Caco-2 (cell line): ENCODE measurements at regions not wholly inside any gene's neighbourhood (a gene's known extent, or its start where the extent isn't known, plus 50 kb on each side); places are given as distances from the start of the nearest gene placed in this dataset.

Experiments
- BruUV-seq: library from RNA; stranded (reverse); fragments of 400-500 nt; replicated peaks from 2 replicates; lab custom pipeline; 2021; lab: Mats Ljungman, UMichigan
- CTCF ChIA-PET: fragments of 300-600 bp; sonication (Branson Sonifier 250); formaldehyde crosslinking; loops from one replicate; lab custom pipeline; 2022; ENCODE audit warnings: antibody characterized with exemption; lab: Charles Lee
- POLR2A ChIA-PET: fragments of 300-600 bp; sonication (Branson Sonifier 250); formaldehyde crosslinking; loops from one replicate; lab custom pipeline; 2022; ENCODE audit warnings: antibody characterized with exemption; lab: Charles Lee
- DNase-seq, 2 experiments: peaks; one replicate each; pipeline versions ENCODE4 v3.0.0 to v3.0.0-alpha.2; 2020 to 2022
- H3K27me3 ChIP-seq: replicated peaks from 2 replicates; pipeline ENCODE4 v1.6.0; 2011; ENCODE audit warnings: low read length; ENCODE audit not compliant: control insufficient read depth, insufficient read depth
- H3K36me3 ChIP-seq: 2 replicates; pipeline ENCODE4 v1.5.1; 2011; ENCODE audit warnings: low read length; ENCODE audit not compliant: control insufficient read depth, insufficient read depth
- H3K4me1 ChIP-seq: fragments of 250-450 bp; sonication (Bioruptor Pico); 2 replicates; pipeline ENCODE4 v1.5.1; 2020; ENCODE audit warnings: mild to moderate bottlenecking
- H3K4me3 ChIP-seq: 2 replicates; pipeline ENCODE4 v1.5.1; 2011; ENCODE audit warnings: low read depth, mild to moderate bottlenecking, control low read depth, low read length
- H3K9me3 ChIP-seq: fragments of 250-450 bp; sonication (Bioruptor Pico); 2 replicates; pipeline ENCODE4 v1.5.1; 2020; ENCODE audit warnings: mild to moderate bottlenecking, moderate library complexity
- H3K27ac Mint-ChIP-seq: one replicate; pipeline ENCODE4 v1.8.0; 2022; ENCODE audit warnings: mixed read lengths; ENCODE audit not compliant: unreplicated experiment
- H3K27me3 Mint-ChIP-seq: one replicate; pipeline ENCODE4 v1.8.0; 2022; ENCODE audit warnings: mixed read lengths; ENCODE audit not compliant: insufficient read depth, unreplicated experiment
- H3K36me3 Mint-ChIP-seq: one replicate; pipeline ENCODE4 v1.8.0; 2022; ENCODE audit warnings: mild to moderate bottlenecking, mixed read lengths; ENCODE audit not compliant: insufficient read depth, unreplicated experiment
- H3K4me1 Mint-ChIP-seq: one replicate; pipeline ENCODE4 v1.8.0; 2022; ENCODE audit warnings: low read depth, mixed read lengths; ENCODE audit not compliant: unreplicated experiment
- H3K4me3 Mint-ChIP-seq: one replicate; pipeline ENCODE4 v1.8.0; 2022; ENCODE audit warnings: mild to moderate bottlenecking, moderate library complexity, mixed read lengths; ENCODE audit not compliant: unreplicated experiment
- H3K9me3 Mint-ChIP-seq: one replicate; pipeline ENCODE4 v1.8.0; 2022; ENCODE audit warnings: mixed read lengths; ENCODE audit not compliant: unreplicated experiment
- CTCF ChIP-seq, 2 experiments: fragments of 200-600 bp in 1 of 2; IDR thresholded peaks; 1 replicate in 1 of 2; 2 replicates in 1 of 2; pipeline versions ENCODE4 v1.5.1 to v1.8.0; 2011 to 2022; ENCODE audit warnings: antibody characterized with exemption in 1 of 2, control low read depth in 1 of 2, inconsistent platforms in 1 of 2, low read depth in 1 of 2, low read length in 1 of 2, mild to moderate bottlenecking in 1 of 2, moderate library complexity in 1 of 2; ENCODE audit not compliant: insufficient read depth in 1 of 2, severe bottlenecking in 1 of 2, unreplicated experiment in 1 of 2
- intact Hi-C: fragments of 100-400 bp; cut with micrococcal nuclease; formaldehyde crosslinking; loops from one replicate; pipeline ENCODE4 v1.10.0; 2022; ENCODE audit not compliant: unreplicated experiment

GRCh38 chr16:5575121-5575520 lies 477.5 kb upstream of the EEF2KMT start:
- peaks cover 15% of the 10 kb centered on the region for H3K27me3 Mint-ChIP-seq

GRCh38 chr16:5572056-5572455 lies 474.5 kb upstream of the EEF2KMT start:
- Mint-ChIP-seq H3K36me3 (no peaks in the 10 kb centered on the region), H3K4me1 (no peaks in the 10 kb centered on the region), H3K27me3 (peaks cover 10% of the 10 kb centered on the region), H3K4me3 (no peak overlapping the region), H3K27ac (no peak overlapping the region), H3K9me3 (no peaks in the 10 kb centered on the region)
- Histone ChIP-seq H3K36me3 (no peaks in the 10 kb centered on the region), H3K9me3 (no peaks in the 10 kb centered on the region), H3K4me1 (no peaks in the 10 kb centered on the region), H3K27me3 (no peaks in the 10 kb centered on the region), H3K4me3 (no peak overlapping the region)
- POLR2A ChIA-PET, result no interaction called here
- no TSS peak for BruUV-seq
- CTCF ChIA-PET, result no interaction called here
- TF ChIP-seq CTCF (IDR thresholded peaks at IDR 0.05; ENCODE audit: insufficient read depth in 1 of 2, low read depth in 1 of 2, low read length in 1 of 2, severe bottlenecking in 1 of 2, unreplicated experiment in 1 of 2), result no peak
- no peak for DNase-seq
- intact Hi-C loops, result no loop called here

More at GRCh38 chr16:5575121-5575520, 477.5 kb upstream of the EEF2KMT start:
- Mint-ChIP-seq H3K36me3 (no peaks in the 10 kb centered on the region), H3K4me1 (no peaks in the 10 kb centered on the region), H3K27ac (no peak overlapping the region), H3K9me3 (no peaks in the 10 kb centered on the region), H3K4me3 (no peak overlapping the region)
- H3K36me3 ChIP-seq, result no peaks in the 10 kb centered on the region
- ChIA-PET POLR2A (no interaction called here), CTCF (no interaction called here)
- no peak for DNase-seq
- intact Hi-C loops, result no loop called here
- no TSS peak for BruUV-seq
- no peak for TF ChIP-seq CTCF (IDR thresholded peaks at IDR 0.05; ENCODE audit: insufficient read depth in 1 of 2, low read depth in 1 of 2, low read length in 1 of 2, severe bottlenecking in 1 of 2, unreplicated experiment in 1 of 2)
- H3K27me3 ChIP-seq, result no peaks in the 10 kb centered on the region
- no peak overlapping the region for H3K4me3 ChIP-seq
- H3K4me1 ChIP-seq, result no peaks in the 10 kb centered on the region
- no peaks in the 10 kb centered on the region for H3K9me3 ChIP-seq

GRCh38 chr16:5571446-5571845 lies 473.9 kb upstream of the EEF2KMT start:
- no peaks in the 10 kb centered on the region for H3K9me3 Mint-ChIP-seq
- intact Hi-C loops, result no loop called here
- H3K27ac Mint-ChIP-seq, result no peak overlapping the region
- no peak for TF ChIP-seq CTCF (IDR thresholded peaks at IDR 0.05; ENCODE audit: insufficient read depth in 1 of 2, low read depth in 1 of 2, low read length in 1 of 2, severe bottlenecking in 1 of 2, unreplicated experiment in 1 of 2)
- Histone ChIP-seq H3K36me3 (no peaks in the 10 kb centered on the region), H3K4me3 (no peak overlapping the region), H3K9me3 (no peaks in the 10 kb centered on the region), H3K4me1 (no peaks in the 10 kb centered on the region), H3K27me3 (no peaks in the 10 kb centered on the region)
- H3K4me3 Mint-ChIP-seq, result no peak overlapping the region
- no peaks in the 10 kb centered on the region for H3K4me1 Mint-ChIP-seq
- no peaks in the 10 kb centered on the region for H3K36me3 Mint-ChIP-seq
- no TSS peak for BruUV-seq
- no peak for DNase-seq
- peaks cover 13% of the 10 kb centered on the region for H3K27me3 Mint-ChIP-seq
- ChIA-PET POLR2A (no interaction called here), CTCF (no interaction called here)
